H1 (cell line): ENCODE measurements at regions not wholly inside any gene's neighbourhood (a gene's known extent, or its start where the extent isn't known, plus 50 kb on each side); places are given as distances from the start of the nearest gene placed in this dataset.
A peak's percentile ranks its signal among the peaks of the same experiment; 100 is the strongest.

Experiments
- CTCF ChIA-PET: fragments of 300-600 bp; sonication (Branson Sonifier 250); formaldehyde crosslinking; loops from one replicate; lab custom pipeline; 2021; ENCODE audit not compliant: partially characterized antibody; lab: Charles Lee
- POLR2A ChIA-PET: fragments of 300-600 bp; sonication (Branson Sonifier 250); formaldehyde crosslinking; loops from one replicate; lab custom pipeline; 2021; ENCODE audit warnings: inconsistent platforms; ENCODE audit not compliant: partially characterized antibody; lab: Charles Lee
- DNase-seq, 2 experiments: peaks; one replicate each; pipeline versions ENCODE4 v3.0.0 to v3.0.0-alpha.2; 2010 to 2022; ENCODE audit warnings: low spot score in 2 of 2, low read depth in 1 of 2, mixed read lengths in 1 of 2
- FAIRE-seq: peaks from 2 replicates; lab custom pipeline; 2011; peaks lifted over from hg19 to GRCh38; lab: Jason Lieb, UNC
- H2AFZ ChIP-seq: 2 replicates; pipeline ENCODE4 v1.8.1; 2012; ENCODE audit warnings: low read length, inconsistent platforms
- H2AK5ac ChIP-seq: 2 replicates; pipeline ENCODE4 v1.6.1; 2013; ENCODE audit warnings: low read depth, low read length
- H2BK120ac ChIP-seq: replicated peaks from 2 replicates; pipeline ENCODE3; 2013; ENCODE audit warnings: low read depth, low read length, inconsistent platforms
- H2BK12ac ChIP-seq: 2 replicates; pipeline ENCODE4 v1.6.1; 2013; ENCODE audit warnings: low read depth, low read length
- H2BK15ac ChIP-seq: 2 replicates; pipeline ENCODE4 v1.6.1; 2013; ENCODE audit warnings: low read length
- H2BK20ac ChIP-seq: 2 replicates; pipeline ENCODE4 v1.6.1; 2013; ENCODE audit warnings: low read length
- H2BK5ac ChIP-seq: 2 replicates; pipeline ENCODE4 v1.6.1; 2013; ENCODE audit warnings: low read depth, low read length
- H3K14ac ChIP-seq: 2 replicates; pipeline ENCODE4 v1.6.1; 2013; ENCODE audit warnings: inconsistent platforms; ENCODE audit not compliant: insufficient read length
- H3K18ac ChIP-seq: 2 replicates; pipeline ENCODE4 v1.6.1; 2013; ENCODE audit warnings: low read length; ENCODE audit errors: extremely low read depth
- H3K23ac ChIP-seq: 2 replicates; pipeline ENCODE4 v1.6.1; 2013; ENCODE audit warnings: inconsistent platforms; ENCODE audit not compliant: insufficient read length
- H3K23me2 ChIP-seq: 2 replicates; pipeline ENCODE4 v1.6.1; 2013; ENCODE audit warnings: low read depth, low read length
- H3K27ac ChIP-seq: 2 replicates; pipeline ENCODE4 v1.6.1; 2011; ENCODE audit warnings: low read depth, low read length, inconsistent platforms
- H3K27me3 ChIP-seq, 4 experiments: replicated peaks in 1 of 4; 1 replicate in 1 of 4; 2 replicates in 3 of 4; pipeline versions ENCODE4 v1.6.1 to v1.8.1; 2011 to 2013; ENCODE audit warnings: low read length in 3 of 4, mild to moderate bottlenecking in 3 of 4, inconsistent platforms in 2 of 4, mixed read lengths in 2 of 4, moderate library complexity in 1 of 4; ENCODE audit not compliant: control insufficient read depth in 3 of 4, insufficient read depth in 3 of 4; ENCODE audit errors: extremely low read depth in 1 of 4
- H3K36me3 ChIP-seq, 4 experiments: 2 replicates each; pipeline versions ENCODE4 v1.6.1 to v1.8.1; 2011 to 2013; ENCODE audit warnings: mild to moderate bottlenecking in 4 of 4, low read length in 3 of 4, moderate library complexity in 2 of 4, control low read depth in 1 of 4, inconsistent platforms in 1 of 4; ENCODE audit not compliant: insufficient read depth in 4 of 4, control insufficient read depth in 2 of 4
- H3K4ac ChIP-seq: replicated peaks from 2 replicates; pipeline ENCODE3; 2013; ENCODE audit warnings: low read length, low read depth, mixed read lengths, inconsistent platforms; ENCODE audit not compliant: insufficient read length
- H3K4me1 ChIP-seq, 4 experiments: replicated peaks in 1 of 4; 1 replicate in 1 of 4; 2 replicates in 3 of 4; pipeline versions ENCODE4 v1.6.1 to v1.8.1; 2011 to 2013; ENCODE audit warnings: low read length in 3 of 4, inconsistent platforms in 2 of 4, mixed read lengths in 1 of 4; ENCODE audit not compliant: insufficient read depth in 4 of 4, control insufficient read depth in 3 of 4
- H3K4me2 ChIP-seq, 2 experiments: 2 replicates each; pipeline versions ENCODE4 v1.6.1 to v1.8.1; 2011 to 2013; ENCODE audit warnings: low read depth in 2 of 2, low read length in 2 of 2, control low read depth in 1 of 2, inconsistent platforms in 1 of 2, mild to moderate bottlenecking in 1 of 2; ENCODE audit not compliant: insufficient read depth in 1 of 2
- H3K4me3 ChIP-seq, 4 experiments: fragments of 200-600, 300-600 bp in 1 of 4; sonication (generic), shearing (Covaris generic), sonication (Bioruptor Twin) in 1 of 4; 2 replicates each; pipeline versions ENCODE4 v1.5.1 to v1.8.1; 2011 to 2016; ENCODE audit warnings: low read length in 4 of 4, low read depth in 3 of 4, control low read depth in 2 of 4, inconsistent platforms in 2 of 4, mild to moderate bottlenecking in 2 of 4, mixed read lengths in 1 of 4, moderate library complexity in 1 of 4; ENCODE audit not compliant: insufficient read depth in 2 of 4; ENCODE audit errors: extremely low read depth in 1 of 4
- H3K56ac ChIP-seq: replicated peaks from 2 replicates; pipeline ENCODE3; 2013; ENCODE audit warnings: low read depth, mild to moderate bottlenecking, mixed read lengths, low read length, inconsistent platforms; ENCODE audit not compliant: insufficient read length
- H3K79me1 ChIP-seq: 2 replicates; pipeline ENCODE4 v1.6.1; 2013; ENCODE audit warnings: low read depth, low read length, control low read depth
- H3K79me2 ChIP-seq, 2 experiments: 2 replicates each; pipeline versions ENCODE4 v1.6.1 to v1.8.1; 2012 to 2013; ENCODE audit warnings: low read length in 2 of 2, mild to moderate bottlenecking in 2 of 2, inconsistent platforms in 1 of 2; ENCODE audit not compliant: insufficient read depth in 2 of 2, control insufficient read depth in 1 of 2
- H3K9ac ChIP-seq, 4 experiments: replicated peaks in 1 of 4; 1 replicate in 1 of 4; 2 replicates in 3 of 4; pipeline versions ENCODE4 v1.6.1 to v1.8.1; 2011 to 2013; ENCODE audit warnings: low read depth in 3 of 4, low read length in 3 of 4, control low read depth in 2 of 4, mild to moderate bottlenecking in 2 of 4, moderate library complexity in 2 of 4, inconsistent platforms in 1 of 4; ENCODE audit errors: extremely low read depth in 1 of 4
- H3K9me3 ChIP-seq, 2 experiments: 2 replicates each; pipeline versions ENCODE4 v1.6.1 to v1.8.1; 2012 to 2013; ENCODE audit warnings: mild to moderate bottlenecking in 2 of 2, moderate library complexity in 2 of 2, control low read depth in 1 of 2, inconsistent platforms in 1 of 2, low read depth in 1 of 2, low read length in 1 of 2, mixed read lengths in 1 of 2; ENCODE audit not compliant: insufficient read depth in 2 of 2
- H4K20me1 ChIP-seq, 2 experiments: replicated peaks in 1 of 2; 2 replicates each; pipeline versions ENCODE3 to v1.8.1; 2011 to 2013; ENCODE audit warnings: inconsistent platforms in 2 of 2, low read length in 2 of 2, mild to moderate bottlenecking in 1 of 2; ENCODE audit not compliant: insufficient read depth in 2 of 2, control insufficient read depth in 1 of 2
- H4K5ac ChIP-seq: 2 replicates; pipeline ENCODE4 v1.6.1; 2013; ENCODE audit warnings: low read length, low read depth, mixed read lengths, inconsistent platforms; ENCODE audit not compliant: insufficient read length
- H4K8ac ChIP-seq: 2 replicates; pipeline ENCODE4 v1.8.0; 2013; ENCODE audit warnings: mild to moderate bottlenecking, moderate library complexity, low read length, inconsistent platforms; ENCODE audit not compliant: insufficient read depth; ENCODE audit errors: extremely low read depth
- H4K91ac ChIP-seq: replicated peaks from 2 replicates; pipeline ENCODE3; 2013; ENCODE audit warnings: low read length, mixed read lengths, inconsistent platforms; ENCODE audit not compliant: insufficient read length
- EZH2 ChIP-seq: fragments of 200-600 bp; sonication (generic); IDR thresholded peaks from 2 replicates; pipeline ENCODE4 v1.7.1; 2012; ENCODE audit warnings: low read depth, mild to moderate bottlenecking, moderate library complexity, low read length, inconsistent platforms; ENCODE audit not compliant: severe bottlenecking
- HDAC2 ChIP-seq, 2 experiments: fragments of 300-600 bp in 1 of 2; sonication (generic) in 1 of 2; IDR thresholded peaks; 2 replicates each; pipeline ENCODE4 v1.6.1; 2011 to 2012; ENCODE audit warnings: low read depth in 2 of 2, low read length in 2 of 2, mild to moderate bottlenecking in 2 of 2, moderate library complexity in 2 of 2, borderline replicate concordance in 1 of 2, inconsistent platforms in 1 of 2
- POLR2A ChIP-seq, 2 experiments: IDR thresholded peaks; 1 replicate in 1 of 2; 2 replicates in 1 of 2; pipeline ENCODE4 v1.6.1; 2011; ENCODE audit warnings: low read depth in 2 of 2, low read length in 2 of 2, mild to moderate bottlenecking in 2 of 2; ENCODE audit errors: control extremely low read depth in 1 of 2
- ZNF274 ChIP-seq: IDR thresholded peaks from 2 replicates; pipeline ENCODE4 v1.7.0; 2012; ENCODE audit warnings: low read length, borderline replicate concordance; ENCODE audit errors: extremely low read depth
- WGBS, 2 experiments: shearing (Covaris generic) in 1 of 2; methylation state at CpG; one replicate each; pipeline versions ENCODE4 v1.1.6 to v1.1.7; 2013 to 2015; ENCODE audit warnings: low lambda C conversion rate in 2 of 2, mixed read lengths in 2 of 2, inconsistent platforms in 1 of 2, low coverage in 1 of 2, missing lambda C conversion rate in 1 of 2; ENCODE audit not compliant: insufficient replicate concordance in 2 of 2, insufficient coverage in 1 of 2, insufficient read length in 1 of 2; ENCODE audit errors: extremely low coverage in 1 of 2, missing lambda C conversion rate in 1 of 2; 5-methylcytosine and 5-hydroxymethylcytosine counted together

DNA sequence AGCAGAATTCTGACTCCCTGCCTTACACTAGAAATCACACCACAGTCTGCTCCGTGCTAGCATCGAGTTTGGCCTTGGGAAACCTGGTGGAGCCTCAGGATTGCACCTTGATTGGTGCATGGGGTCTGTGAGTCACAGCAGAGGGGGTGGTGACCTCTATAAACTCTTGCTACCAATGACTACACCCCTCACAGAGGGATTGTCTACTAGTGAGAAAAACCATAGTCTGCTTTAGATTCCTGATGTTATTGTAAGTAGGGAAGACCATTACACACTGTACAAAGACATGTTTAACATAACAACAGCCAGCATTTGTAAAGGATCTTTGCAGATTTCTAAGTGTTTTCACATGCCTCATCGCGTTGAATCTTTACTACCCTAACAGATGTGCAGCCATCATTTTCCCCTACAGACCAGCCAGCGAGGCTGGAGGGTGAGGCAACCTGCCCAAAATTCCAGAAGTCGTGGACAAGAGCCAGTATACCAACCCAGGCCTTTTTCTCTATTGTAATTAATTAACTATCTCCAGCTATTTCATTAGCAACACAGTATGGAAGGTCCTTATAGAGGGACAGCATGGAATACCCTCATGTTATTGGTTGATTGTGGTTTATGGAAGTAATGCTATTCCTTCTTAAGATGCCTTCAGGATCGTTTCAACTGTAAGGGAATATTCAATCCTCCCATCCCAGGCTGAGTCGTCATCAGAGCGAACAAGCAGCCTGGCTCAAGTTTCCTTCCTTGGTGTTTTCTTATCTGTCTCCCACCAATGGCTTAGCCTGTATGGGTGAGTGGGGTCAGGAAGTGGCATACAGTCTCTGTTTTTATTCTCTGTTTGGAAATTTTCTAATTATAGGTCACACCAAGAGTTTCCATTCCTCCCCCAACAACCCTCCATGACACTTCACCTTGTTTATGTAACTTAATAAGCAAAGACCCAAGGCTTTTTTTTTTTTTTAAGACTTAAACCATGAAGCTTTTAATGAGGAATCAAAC, 55.9 kb upstream of the KDR start:
- Histone ChIP-seq H2AFZ (no peak overlapping the region), H3K4me1 (peaks cover 3 to 17% (median 7%) of the 10 kb centered on the region in 4 experiments; a peak in 6 of 7 replicates), H3K4me2 (no peak overlapping the region), H4K91ac (no peak overlapping the region), H3K27ac (no peak overlapping the region), H4K5ac (no peak overlapping the region), H3K9me3 (no peaks in the 10 kb centered on the region), H3K18ac (no peak overlapping the region), H3K23ac (no peak overlapping the region), H2BK120ac (no peak overlapping the region), H3K56ac (no peak overlapping the region), H3K23me2 (no peaks in the 10 kb centered on the region), H2AK5ac (no peak overlapping the region), H4K20me1 (no peaks in the 10 kb centered on the region), H4K8ac (no peak overlapping the region), H3K4ac (no peak overlapping the region), H3K4me3 (no peak overlapping the region), H3K27me3 (no peaks in the 10 kb centered on the region), H2BK15ac (no peak overlapping the region; the same call in 1 of the 2 replicates), H2BK20ac (no peak overlapping the region), H2BK5ac (no peak overlapping the region), H2BK12ac (no peak overlapping the region), H3K79me1 (no peaks in the 10 kb centered on the region), H3K9ac (no peak overlapping the region), H3K36me3 (no peaks in the 10 kb centered on the region), H3K14ac (no peak overlapping the region), H3K79me2 (no peaks in the 10 kb centered on the region)
- no peak for DNase-seq
- peak; percentile 45 for FAIRE-seq
- TF ChIP-seq EZH2 (no peak), POLR2A (IDR thresholded peaks at IDR 0.05; ENCODE audit: control extremely low read depth in 1 of 2, low read depth in 2 of 2, low read length in 2 of 2) (no peak), ZNF274 (no peak), HDAC2 (IDR thresholded peaks at IDR 0.05; ENCODE audit: borderline replicate concordance in 1 of 2, low read depth in 2 of 2, low read length in 2 of 2) (no peak)
- ChIA-PET POLR2A (no interaction called here), CTCF (interaction anchor here (0.6 to 1.8 kb wide), 4 partner anchors 11 to 132 kb away, joined by 3 to 6 read pairs (median 3); no protein-coding TSS in a partner anchor)
- WGBS, 2 experiments = 80% methylated on average over 9 of the region's 9 CpGs; no CpG with 5 or more reads in 1 of the 2 experiments
